MCF 10A (cell line): ENCODE measurements at regions not wholly inside any gene's neighbourhood (a gene's known extent, or its start where the extent isn't known, plus 50 kb on each side); places are given as distances from the start of the nearest gene placed in this dataset.

Experiments
- BruUV-seq: library from RNA; stranded (reverse); fragments of 400-500 nt; replicated peaks from 2 replicates; lab custom pipeline; 2021; lab: Mats Ljungman, UMichigan
- CTCF ChIA-PET: fragments of 300-600 bp; sonication (Branson Sonifier 250); formaldehyde crosslinking; extraction: SDS; loops from one replicate; lab custom pipeline; 2021; ENCODE audit warnings: antibody characterized with exemption, inconsistent platforms; lab: Yijun Ruan, JAX
- POLR2A ChIA-PET: fragments of 300-600, 350-650 bp; sonication (Branson Sonifier 250); formaldehyde crosslinking; extraction: SDS; loops from one replicate; lab custom pipeline; 2020; ENCODE audit warnings: antibody characterized with exemption, inconsistent platforms; lab: Yijun Ruan, JAX
- DNase-seq: peaks from one replicate; pipeline ENCODE4 v3.0.0-alpha.2; 2018; ENCODE audit not compliant: unreplicated experiment
- H3K27ac Mint-ChIP-seq: one replicate; pipeline ENCODE4 v1.8.0; 2022; ENCODE audit warnings: mild to moderate bottlenecking, low read depth, mixed read lengths; ENCODE audit not compliant: unreplicated experiment
- H3K27me3 Mint-ChIP-seq: one replicate; pipeline ENCODE4 v1.8.0; 2022; ENCODE audit warnings: mixed read lengths; ENCODE audit not compliant: insufficient read depth, unreplicated experiment
- H3K36me3 Mint-ChIP-seq: one replicate; pipeline ENCODE4 v1.8.0; 2022; ENCODE audit warnings: mild to moderate bottlenecking, moderate library complexity, mixed read lengths; ENCODE audit not compliant: insufficient read depth, unreplicated experiment
- H3K4me1 Mint-ChIP-seq: one replicate; pipeline ENCODE4 v1.8.0; 2022; ENCODE audit warnings: mixed read lengths; ENCODE audit not compliant: insufficient read depth, unreplicated experiment
- H3K4me3 Mint-ChIP-seq: one replicate; pipeline ENCODE4 v1.8.0; 2022; ENCODE audit warnings: mild to moderate bottlenecking, moderate library complexity, mixed read lengths; ENCODE audit not compliant: unreplicated experiment
- H3K9me3 Mint-ChIP-seq: one replicate; pipeline ENCODE4 v1.8.0; 2022; ENCODE audit warnings: mixed read lengths; ENCODE audit not compliant: unreplicated experiment
- CTCF ChIP-seq: fragments of 200-600 bp; IDR thresholded peaks from one replicate; pipeline ENCODE4 v1.8.0; 2022; ENCODE audit warnings: antibody characterized with exemption, mild to moderate bottlenecking; ENCODE audit not compliant: unreplicated experiment
- intact Hi-C: fragments of 100-400 bp; cut with micrococcal nuclease; formaldehyde crosslinking; loops from 2 replicates; pipeline ENCODE4 v1.14.1; 2022

DNA sequence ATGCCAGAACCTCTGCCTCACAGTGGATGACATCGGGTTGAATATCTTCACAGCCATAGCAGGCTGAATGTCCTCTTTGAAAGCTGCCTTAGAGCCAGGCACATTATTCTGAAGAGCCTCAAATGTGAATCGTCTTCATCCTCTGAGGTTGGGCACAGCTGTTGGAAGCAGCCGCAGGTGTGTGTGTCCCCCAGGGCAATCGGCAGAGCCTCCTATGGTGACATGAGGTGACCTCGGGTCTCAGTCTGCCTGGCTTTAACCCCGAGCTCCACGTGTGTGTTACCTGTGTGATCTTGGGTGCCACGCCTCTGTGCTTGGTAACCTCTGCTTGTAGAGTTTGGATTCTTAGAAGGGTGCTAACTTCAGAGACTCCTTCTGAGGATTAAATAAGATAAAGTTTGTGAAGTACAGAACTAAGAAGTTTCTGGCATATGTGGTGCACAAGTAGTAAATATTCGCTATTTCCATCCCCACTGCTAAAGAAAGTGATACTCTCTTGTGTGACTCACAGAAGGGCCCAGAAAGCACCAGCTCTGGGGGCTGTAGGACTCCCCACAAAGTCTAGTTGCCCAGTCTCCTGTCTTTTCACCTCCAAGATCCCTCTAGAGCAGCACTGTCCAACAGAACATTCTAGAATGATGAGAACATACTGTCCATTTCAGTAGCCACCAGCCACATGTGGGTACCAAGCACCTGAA is 500.9 kb downstream of the NPHP4 start:
- Mint-ChIP-seq H3K36me3 (no peaks in the 10 kb centered on the region), H3K27me3 (peaks cover 42% of the 10 kb centered on the region), H3K4me3 (no peak overlapping the region), H3K9me3 (no peaks in the 10 kb centered on the region), H3K4me1 (no peaks in the 10 kb centered on the region), H3K27ac (no peak overlapping the region)
- CTCF ChIA-PET: no interaction called here
- POLR2A ChIA-PET: no interaction called here
- intact Hi-C loops: no loop called here
- BruUV-seq: no TSS peak
- DNase-seq: no peak
- no peak for TF ChIP-seq CTCF

- no peak for DNase-seq
- CTCF ChIA-PET: no interaction called here
- Mint-ChIP-seq H3K4me1 (no peaks in the 10 kb centered on the region), H3K36me3 (no peaks in the 10 kb centered on the region), H3K9me3 (no peaks in the 10 kb centered on the region), H3K4me3 (no peak overlapping the region), H3K27ac (no peak overlapping the region), H3K27me3 (peaks cover 41% of the 10 kb centered on the region)
- intact Hi-C loops: no loop called here
- no TSS peak for BruUV-seq
- POLR2A ChIA-PET: interaction anchor here (1.0 kb wide), 1 partner anchor 63 kb away, joined by 3 read pairs; no protein-coding TSS in a partner anchor
- no peak for TF ChIP-seq CTCF
Measured at GRCh38 chr1:5490635-5491034, 501.6 kb downstream of the NPHP4 start.

DNA sequence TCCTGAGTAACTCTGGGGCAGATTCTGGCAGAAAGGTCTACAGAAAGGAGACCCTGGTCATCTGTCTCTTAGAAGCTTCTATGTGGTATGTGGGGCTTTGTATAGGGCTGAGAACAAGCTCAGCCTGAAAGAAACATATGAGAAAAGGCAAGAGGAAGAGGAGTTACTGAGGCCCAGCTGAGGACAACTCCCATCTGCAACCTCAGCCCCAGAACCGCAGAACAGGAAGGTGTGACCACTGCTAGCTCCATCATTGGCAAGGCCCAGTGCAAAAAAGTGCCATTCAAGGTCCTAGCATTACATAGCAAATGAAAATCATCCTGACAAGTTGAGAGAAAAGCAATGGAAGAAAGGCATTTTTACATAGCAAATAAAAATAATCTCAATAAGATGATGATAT is 503.8 kb downstream of the NPHP4 start:
- no peak for TF ChIP-seq CTCF
- H3K27ac Mint-ChIP-seq: no peak overlapping the region
- intact Hi-C loops: no loop called here
- ChIA-PET CTCF (interaction anchor here (0.6 to 0.7 kb wide), 2 partner anchors 584 to 1214 kb away, joined by 3 read pairs; no protein-coding TSS in a partner anchor), POLR2A (no interaction called here)
- no TSS peak for BruUV-seq
- H3K4me3 Mint-ChIP-seq: no peak overlapping the region
- no peaks in the 10 kb centered on the region for H3K9me3 Mint-ChIP-seq
- no peaks in the 10 kb centered on the region for H3K36me3 Mint-ChIP-seq
- DNase-seq: no peak
- H3K4me1 Mint-ChIP-seq: no peaks in the 10 kb centered on the region
- peaks cover 41% of the 10 kb centered on the region for H3K27me3 Mint-ChIP-seq

DNA sequence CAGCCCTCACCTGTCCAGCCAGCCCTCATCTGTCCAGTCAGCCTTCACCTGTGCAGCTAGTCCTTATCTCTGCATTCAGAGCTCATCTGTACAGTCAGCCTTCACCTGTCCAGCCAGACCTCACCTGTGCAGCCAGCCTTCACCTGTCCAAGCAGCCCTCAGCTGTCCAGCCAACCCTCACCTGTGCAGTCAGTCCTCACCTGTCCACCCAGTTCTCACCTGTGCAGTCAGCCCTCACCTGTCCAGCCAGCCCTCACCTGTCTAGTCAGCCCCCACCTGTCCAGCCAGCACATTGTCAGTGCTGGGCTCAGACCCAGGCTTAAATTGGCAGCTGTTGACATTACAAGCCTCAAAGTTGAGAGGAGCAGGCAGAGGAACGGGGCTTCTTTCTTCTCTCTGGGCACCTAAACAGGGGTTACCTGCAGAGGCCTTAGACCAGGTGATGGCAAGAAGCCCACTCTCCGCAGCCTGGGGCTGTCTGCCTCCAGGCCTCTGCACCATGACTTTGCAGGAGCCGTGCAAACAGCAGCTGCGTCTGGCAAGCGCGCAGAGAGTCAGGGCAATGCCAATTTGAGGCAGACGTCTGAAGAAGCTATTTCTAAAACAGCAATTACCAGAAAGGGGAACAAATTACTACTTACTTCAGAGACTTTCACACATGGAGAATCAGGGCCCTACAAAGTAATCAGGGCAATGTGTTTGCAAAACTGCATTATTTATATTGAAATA is 506.1 kb downstream of the NPHP4 start:
- H3K4me3 Mint-ChIP-seq: no peak overlapping the region
- peaks cover 6% of the 10 kb centered on the region for H3K36me3 Mint-ChIP-seq
- H3K9me3 Mint-ChIP-seq: no peaks in the 10 kb centered on the region
- peaks cover 52% of the 10 kb centered on the region for H3K27me3 Mint-ChIP-seq
- ChIA-PET POLR2A (no interaction called here), CTCF (interaction anchor here (0.6 to 0.8 kb wide), 2 partner anchors 13 to 213 kb away, joined by 3 read pairs; no protein-coding TSS in a partner anchor)
- intact Hi-C loops: no loop called here
- no peak for DNase-seq
- TF ChIP-seq CTCF: no peak
- no peaks in the 10 kb centered on the region for H3K4me1 Mint-ChIP-seq
- H3K27ac Mint-ChIP-seq: no peak overlapping the region
- BruUV-seq: no TSS peak
